Activated gamma-delta T cell treated with Interleukin-2 at 50 U/mL for 16 hours (primary cell): ENCODE measurements at regions not wholly inside any gene's neighbourhood (a gene's known extent, or its start where the extent isn't known, plus 50 kb on each side); places are given as distances from the start of the nearest gene placed in this dataset.

Experiments used
- DNase-seq: peaks from one replicate; pipeline ENCODE4 v3.0.0-alpha.2; 2020

DNA sequence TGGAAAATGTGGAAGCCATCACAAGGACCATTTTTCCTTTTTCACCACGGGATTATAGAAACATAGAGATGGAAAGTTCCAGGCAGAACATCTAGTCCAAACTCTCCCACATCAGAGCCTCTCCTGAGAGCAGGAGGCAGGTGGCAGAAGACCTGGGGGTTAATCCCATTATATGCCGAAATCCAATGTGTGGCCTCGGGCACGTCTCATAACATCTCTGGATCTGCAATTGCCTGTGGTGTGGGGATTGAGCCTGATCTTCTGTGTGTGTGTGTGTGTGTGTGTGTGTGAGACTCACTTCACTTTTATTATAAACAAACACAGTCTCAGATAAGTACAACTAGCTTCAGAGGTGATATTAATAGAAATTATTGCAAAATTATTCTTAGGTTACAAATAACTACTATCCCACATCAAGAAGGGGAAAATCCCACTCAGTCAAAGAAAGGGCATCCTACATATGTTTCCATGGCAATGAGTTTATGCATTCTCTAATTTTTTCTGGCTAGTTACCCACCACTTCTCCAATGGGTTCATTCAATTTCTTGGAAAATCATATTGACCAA, 199.1 kb downstream of the FOXL1 start:
- DNase-seq: no peak

DNA sequence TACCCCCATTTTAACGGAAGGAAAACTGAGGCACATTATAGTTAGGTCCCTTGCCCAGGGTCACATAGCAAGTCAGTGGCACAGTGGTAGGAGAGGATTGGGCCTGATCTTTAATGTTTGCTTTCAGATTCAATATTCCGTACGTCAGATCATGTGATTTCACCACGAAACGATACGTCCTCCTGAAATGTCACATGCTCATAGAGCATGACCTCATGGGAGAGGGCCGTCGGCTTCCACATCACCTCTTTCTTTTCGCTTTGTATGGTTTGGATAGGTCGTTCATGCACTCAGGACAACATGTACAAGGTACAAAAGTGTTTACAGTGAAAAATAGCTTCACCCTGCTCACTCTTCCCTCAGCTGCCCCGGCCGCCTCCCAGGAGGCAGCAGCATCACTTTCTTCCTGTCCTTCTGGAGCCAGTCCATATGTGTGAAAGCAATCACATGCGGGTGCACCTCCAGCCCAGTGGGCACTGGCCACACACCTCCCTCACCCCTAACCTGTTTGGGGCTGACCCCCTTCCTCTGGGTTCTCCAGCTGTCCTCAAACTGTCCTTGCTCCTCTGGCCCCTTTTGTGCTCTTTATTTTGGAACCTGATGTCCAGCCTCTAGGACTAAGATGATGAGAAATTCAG, 199.9 kb downstream of the FOXL1 start:
- DNase-seq: no peak

DNA sequence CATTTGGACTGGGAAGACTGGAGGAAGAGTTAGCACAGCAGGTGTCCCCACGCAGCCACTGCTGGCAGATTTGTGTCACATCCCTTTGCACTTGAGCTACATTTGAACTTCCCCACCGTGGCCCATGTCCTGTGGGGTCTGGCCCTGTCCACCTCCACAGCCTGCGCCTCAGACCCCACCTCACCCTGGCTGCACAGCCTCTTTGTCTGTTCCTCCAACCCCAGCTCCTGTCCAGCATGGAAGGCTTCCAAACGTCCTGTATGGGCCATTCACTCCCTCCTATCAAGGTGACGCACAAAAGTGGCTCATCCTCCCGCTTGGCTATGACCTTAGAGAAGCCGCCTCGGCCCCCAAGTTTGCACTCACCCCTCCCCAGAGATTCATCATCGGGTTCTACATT, 200.6 kb downstream of the FOXL1 start:
- no peak for DNase-seq

DNA sequence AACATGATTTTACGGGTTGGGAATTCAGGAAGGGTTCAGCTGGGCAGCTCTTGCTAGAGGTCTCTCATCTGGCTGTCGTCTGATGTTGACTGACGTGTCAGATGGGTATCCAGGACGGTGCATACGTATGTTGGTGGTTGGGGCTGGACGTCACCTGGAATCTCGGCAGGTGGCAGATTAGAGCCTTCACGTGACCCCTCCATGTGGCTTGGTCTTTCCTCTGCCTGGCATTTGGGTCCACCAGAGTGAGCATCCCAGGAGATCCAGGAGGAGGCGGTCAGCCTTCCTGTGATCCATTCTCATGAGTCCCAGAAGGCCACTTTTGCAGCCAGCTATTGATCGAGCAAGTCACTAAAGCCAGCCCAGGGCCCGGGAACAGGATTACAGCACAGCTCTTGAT, 202.7 kb downstream of the FOXL1 start:
- DNase-seq: no peak

DNA sequence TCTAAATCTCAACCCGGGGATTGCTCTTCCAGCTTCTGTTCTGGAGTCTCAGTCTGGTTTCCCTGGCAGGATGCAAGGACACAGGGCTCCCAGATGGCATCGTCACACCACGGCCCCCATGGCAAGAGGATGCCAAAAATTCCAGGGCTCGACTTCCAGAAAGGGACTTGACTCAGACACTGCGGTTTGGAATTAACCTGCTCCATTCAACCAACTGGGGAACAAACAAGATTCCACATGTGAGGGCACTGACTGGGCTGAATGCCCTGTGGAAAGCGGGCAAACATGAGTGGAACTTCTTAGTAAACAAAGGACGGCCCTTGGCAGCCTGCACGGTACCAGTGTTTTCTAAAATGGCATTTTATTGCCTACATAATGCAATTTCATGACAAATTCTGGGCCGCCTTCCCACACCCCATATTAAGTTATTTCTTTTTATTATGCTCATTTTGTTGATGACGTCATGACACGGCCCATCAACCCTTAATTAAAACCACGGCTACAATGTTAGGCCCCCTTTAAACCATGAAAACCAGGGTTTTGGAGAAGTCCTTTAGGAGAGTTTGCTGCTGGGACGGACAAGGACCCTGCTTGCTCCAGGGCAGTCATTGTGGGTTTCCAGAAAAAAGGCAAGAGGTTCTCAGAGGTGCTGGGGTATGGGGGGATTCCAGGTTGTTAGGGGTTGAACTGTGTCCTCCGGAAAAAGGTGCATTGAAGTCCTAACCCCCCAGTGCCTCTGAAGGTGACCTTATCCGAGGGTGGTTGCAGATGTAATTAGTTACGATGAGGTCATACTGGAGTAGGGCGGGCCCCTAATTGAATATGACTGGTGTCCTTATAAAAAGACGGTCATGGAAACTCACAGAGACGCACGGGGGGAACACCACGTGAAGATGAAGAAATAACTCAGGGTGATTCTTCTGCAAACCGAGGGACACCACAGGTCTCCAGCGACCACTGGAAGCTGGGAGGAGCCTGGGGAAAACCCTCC, 205.6 kb downstream of the FOXL1 start:
- DNase-seq: no peak

DNA sequence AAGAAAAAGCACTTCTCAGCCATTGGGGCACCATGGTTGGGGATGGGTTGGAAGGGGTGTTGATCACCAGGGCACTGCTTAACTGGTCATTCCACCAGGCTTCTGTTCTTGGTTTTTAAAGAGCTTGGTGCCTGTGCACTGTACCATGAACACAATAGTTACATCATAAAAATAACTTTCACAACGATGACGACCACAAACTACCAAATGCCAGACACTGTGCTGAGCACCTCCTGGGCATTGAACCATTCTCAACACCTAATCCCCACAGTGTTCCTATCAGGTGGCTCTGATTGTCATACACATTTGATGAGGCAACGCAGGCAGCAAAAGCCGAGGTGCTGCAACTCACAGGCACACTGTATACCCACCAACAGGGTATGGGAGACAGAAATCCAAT, 208.0 kb downstream of the FOXL1 start:
- no peak for DNase-seq

DNA sequence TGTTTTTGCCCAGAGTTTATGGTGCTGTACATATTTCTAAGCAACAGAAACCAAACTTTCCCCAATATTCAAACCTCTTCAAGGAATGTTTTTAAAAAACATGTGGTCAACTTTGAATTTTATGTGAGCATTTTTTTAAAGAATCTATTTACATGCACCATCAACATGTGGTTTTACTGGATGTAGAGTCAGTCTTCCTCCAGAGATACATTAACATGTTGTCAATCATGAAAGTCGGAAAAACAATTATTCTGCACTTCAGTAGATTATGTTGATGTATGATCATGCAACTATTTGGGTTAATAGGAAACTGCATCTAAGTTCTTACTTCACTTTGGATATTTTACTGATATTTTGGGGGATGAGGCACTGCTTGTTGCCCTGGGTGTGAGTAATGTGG, 208.6 kb downstream of the FOXL1 start:
- no peak for DNase-seq

DNA sequence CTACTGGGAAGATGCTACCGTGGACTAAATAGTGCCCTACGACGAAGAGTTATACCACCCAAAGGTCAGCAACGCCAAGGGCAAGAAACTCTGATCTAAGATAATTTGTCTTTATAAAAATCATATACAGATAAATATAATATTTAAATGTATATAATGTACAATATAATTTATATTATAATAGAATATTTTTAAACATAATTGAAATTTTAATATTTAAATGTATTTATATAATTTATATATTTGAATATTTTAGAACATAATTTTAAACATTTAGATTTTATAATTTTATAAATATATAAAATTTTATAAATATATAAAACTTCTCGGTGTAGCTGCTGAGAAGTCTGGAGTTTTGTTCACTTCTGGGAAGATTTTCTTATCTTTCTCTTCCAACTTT, 209.2 kb downstream of the FOXL1 start:
- no peak for DNase-seq

DNA sequence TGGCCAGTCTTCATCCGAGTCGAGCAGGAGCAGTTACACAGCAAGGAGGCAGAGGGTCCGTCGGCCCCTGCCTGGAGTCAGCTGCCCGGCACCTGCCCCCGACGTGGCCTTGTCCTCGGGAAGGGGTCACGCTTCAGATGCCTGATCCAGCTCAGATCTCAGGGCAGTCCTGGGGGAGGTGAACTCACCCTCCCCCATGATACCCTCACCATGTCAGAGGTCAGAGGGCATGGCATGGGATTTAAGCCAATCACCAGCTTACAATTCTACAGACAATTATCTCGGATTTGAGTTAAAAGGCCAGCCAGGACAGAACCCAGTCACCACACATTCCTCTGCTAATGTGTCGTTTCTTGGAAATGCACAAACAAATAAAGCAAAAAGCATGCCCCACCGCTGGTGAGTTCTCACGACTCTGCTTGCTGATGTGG, 211.3 kb downstream of the FOXL1 start:
- DNase-seq: no peak

DNA sequence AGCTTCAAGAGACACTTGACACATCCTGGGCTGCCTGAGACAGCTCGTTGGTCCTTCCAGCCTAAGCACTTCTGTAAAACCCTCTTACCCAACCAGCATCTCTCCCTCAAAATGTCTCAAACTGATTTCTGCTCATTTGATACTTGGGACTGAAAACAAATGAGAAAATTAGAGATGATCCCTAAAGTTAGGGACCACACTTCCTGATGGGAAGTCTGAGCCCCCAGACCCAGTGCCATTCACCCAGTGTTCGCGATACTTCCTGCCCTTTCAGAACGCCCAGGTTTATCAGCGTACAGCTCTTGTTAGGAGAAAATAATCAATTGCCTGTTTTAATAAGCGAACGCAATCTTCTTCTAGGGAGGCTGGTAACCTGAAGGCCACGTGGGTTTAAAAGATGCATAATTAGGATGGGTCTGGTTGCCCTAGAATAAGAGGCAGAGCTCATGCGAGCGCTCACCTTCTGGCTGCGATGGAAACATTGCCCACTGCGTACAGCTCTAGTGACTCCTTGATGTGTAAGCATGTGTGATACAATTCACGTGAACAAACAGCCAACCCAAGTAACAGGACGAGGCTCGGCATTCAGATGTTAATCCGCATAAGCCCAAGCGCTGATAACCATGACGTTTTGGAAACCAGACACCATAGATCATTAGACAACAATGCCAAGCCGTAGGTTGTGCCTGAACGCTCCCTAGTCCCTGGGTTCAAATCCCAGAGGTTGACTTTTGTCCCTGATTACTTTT, 213.1 kb downstream of the FOXL1 start:
- DNase-seq: no peak

DNA sequence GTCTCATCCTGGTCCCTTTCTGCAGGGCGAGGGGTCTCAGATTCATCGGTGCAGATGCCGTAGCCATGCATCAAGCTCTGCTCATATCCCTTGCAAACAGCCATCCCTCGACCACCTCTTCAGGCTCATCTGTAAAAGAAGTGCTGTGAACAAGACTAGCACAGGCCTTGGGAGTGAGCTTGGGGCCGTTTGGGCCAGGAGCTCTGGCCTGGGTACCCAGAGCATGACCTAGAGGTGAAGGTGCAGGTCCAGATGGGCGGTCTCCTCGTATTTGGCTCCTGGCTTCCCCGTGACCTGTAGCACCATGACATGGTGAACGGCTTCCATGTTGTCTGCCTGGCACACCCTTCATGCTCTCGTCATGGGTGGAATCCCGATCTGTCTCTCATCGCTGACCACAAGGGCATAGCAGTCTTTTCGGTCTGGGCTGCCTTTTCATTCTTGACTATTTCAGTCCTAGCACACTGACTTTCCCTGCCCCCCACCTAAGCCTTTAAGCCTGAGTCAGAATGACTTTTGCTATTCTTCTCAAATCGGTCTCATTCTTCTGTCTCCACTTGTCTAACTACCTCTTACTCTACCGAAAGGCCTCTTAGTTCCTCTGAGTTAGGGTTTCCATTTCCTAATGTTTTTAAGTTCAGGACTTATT, 216.0 kb downstream of the FOXL1 start:
- DNase-seq: no peak

DNA sequence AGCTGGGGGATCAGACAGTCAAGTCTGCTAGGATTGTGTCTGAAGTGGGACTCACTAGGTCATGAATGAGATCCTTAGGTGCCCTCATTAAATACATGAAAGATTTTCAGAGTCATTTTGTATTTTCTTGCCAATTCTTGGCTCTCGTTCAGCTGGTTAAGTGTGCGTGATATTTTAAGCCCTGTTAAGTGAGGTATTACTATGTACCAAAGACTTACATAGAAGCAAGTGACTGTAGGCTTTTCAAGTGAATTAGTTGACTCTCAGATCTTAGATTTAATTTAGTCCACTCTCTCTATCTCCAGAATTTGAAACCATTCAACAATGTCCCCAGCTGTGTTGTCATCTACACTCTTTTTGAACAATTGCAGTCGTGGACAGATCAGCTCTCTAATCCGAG, 219.4 kb downstream of the FOXL1 start:
- no peak for DNase-seq

DNA sequence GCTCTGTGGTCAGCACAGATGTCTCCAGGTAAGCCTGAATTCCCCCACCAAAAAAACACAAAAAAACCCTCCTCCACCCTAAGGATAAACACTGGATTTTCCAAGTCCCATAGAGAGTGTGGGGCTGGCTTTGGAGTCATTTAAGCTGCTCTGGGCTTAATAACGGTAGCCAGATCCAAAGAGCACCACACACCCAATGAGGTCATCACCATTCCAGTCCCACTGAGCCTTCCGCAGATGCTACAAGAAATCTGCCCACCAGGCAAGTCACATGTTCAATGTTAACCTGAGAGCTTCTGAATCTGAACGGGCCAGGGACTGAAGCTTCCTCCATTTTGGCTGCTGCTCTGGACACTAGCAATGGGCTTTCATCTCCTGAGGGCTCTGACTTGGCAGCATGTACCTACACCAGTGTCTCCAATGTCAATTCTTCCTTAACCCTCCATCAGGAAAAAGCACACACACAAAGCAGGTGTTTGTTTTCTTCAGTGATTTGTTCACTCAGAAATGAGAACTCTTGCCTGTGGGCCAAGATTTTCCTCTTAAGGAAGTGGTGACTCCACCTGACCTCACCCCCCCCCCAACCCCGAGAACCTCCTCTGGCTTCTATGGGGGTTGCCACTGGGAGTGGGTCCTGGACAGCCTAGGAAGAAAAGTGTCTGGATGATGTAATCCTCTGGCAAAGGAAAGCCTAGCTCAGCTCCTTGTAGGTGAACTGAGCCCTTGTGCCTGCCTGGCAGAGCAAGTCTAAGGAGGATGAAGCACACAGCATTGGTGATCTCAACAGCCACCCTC, 220.1 kb downstream of the FOXL1 start:
- DNase-seq: no peak

DNA sequence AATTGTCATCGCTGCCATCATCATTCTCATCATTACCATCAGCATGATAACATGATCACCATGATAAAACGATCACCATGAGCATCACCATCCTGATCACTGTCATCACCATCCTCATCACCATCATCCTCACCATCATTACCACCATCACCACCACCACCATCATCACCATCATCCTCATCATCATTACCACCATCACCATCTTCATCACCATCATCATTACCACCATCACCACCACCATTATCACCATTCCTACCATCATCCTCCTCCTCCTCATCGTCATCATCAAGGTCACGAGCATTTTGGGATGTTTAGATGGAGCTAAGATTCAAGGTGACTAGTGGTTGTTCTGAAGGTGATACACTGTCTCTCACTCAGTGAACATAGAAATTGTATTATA, 221.0 kb downstream of the FOXL1 start:
- DNase-seq: no peak

DNA sequence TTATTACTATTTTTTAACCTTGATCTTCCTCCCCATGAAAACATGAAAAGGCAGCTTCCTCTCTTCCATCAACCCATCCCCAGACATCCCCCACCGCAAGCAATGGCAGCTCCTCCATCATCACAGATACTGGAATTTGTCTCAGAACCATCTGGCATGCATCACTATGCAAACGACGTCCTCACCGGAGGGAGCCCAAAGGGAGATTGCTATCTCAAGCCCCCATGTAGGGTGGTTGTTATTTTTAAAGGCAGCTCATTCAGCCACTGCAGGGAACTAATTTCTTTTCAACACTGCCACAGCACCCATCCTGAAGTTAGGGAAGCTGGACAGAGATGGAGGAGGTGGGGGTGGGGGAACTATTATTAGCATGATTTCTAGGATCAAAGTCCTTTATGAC, 222.5 kb downstream of the FOXL1 start:
- DNase-seq: no peak

DNA sequence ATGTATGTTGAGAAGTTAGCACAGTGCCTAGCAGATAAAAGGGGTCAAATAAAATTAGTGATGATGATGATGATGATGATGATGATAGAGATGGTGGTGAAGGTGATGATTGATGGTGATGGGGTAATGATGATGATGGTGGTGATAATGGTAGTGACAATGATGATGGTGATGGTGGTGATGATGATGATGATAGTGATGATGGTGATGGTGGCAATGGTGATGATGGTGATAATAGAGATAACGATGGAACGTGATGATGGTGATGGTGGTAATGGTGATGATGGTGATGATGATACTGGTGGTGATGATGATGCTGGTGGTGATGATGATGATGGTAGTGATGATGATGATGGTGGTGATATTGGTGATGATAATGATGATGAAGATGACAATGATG, 223.7 kb downstream of the FOXL1 start:
- DNase-seq: no peak

DNA sequence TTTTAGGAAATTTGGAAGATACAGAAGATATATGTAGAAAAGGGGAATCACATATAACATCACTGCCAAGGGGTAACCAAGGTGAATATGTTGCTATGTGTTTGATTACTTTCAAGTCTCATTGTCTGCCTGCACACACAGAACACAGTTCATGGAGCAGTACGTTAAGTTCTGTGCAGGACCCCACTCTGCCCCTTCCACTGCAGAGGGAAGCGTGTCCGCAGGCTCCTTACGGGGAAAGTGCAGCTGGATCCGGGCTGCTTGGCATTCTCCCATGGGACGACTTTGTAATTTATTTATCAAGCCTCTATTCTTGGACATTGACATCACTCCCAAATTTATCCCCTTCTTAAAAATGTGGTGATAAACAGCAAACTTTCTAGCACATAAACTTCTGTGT, 226.8 kb downstream of the FOXL1 start:
- DNase-seq: no peak

DNA sequence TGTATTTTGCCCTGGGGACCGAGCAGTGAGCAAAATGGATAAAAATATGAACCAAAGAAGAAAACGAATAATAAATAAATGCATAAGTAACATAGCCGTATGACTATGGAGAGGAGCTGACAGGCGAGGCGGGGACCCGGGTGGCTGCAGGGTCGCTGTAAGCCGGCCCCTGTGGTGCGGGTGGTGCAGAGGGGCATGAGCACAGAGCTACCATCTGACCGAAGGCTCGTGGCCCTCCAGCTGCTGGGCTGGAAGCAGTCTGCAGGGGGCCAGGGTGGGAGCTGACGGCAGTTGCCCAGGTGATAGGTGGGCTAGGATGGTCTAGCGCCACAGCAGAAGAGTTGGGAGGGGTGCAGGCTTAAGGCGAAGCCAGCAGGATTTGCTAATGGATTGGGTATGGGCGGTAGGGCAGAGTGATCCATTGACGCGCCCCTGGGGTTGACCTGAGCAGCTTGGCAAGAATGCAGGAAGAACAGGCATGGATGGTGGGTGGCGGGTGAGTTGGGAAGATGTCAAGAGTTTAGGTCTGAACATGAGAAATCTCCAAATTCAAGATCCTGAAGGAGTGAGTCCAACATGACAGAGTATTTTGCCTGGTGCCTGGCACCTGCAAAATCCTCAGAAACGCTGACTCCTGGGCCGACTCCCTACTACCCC, 228.0 kb downstream of the FOXL1 start:
- no peak for DNase-seq

DNA sequence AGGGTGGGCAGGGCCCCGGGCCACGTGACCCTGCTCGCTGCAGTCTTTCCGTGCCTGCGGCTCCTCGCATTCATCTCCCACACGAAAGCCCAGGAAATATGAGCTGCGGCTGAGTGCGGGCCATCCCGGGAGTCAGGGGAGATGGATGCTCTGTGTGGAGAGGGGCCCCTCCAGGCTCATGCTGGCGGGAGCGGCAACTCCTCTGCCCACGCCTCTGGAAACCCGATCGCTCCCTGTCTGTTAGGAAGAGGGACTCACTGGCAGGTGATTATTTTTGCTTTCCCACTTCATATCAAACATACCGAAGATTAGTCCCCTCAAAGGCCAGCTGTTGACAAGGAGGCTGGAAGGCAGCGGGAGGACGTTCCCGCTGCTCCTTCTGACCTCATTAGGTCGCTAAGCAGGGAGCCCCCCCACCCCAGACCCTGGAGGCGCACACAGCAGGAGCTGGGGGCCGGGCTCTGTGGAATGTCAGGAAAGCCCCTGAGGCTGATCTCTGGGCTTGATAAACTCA, 228.5 kb downstream of the FOXL1 start:
- no peak for DNase-seq

DNA sequence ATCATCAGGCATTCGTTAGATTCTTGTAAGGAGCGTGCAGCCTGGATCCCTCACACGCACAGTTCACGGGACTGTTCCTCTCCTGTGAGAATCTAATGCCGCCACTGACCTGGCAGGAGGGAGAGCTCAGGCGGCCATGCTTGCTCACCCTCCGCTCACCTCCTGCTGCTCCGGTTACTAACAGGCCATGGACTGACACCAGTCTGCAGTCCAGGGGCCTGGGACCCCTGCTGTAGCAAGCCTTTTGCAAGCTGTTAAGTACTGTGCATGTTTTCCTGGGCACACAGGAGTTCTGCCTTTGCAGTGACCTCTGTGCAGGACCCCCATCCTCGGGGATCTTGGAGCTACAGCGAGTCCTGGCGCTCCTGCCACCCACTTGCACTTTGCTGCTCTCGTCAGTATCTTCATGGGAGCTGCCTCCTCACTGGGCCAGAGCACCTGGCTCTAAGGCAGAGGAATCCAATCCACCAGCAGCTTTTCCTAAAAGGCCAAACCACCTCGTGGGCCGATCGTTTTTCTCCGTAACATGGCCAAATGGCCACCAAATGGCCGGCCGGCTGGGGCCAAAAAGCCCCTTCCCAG, 230.6 kb downstream of the FOXL1 start:
- DNase-seq: no peak

DNA sequence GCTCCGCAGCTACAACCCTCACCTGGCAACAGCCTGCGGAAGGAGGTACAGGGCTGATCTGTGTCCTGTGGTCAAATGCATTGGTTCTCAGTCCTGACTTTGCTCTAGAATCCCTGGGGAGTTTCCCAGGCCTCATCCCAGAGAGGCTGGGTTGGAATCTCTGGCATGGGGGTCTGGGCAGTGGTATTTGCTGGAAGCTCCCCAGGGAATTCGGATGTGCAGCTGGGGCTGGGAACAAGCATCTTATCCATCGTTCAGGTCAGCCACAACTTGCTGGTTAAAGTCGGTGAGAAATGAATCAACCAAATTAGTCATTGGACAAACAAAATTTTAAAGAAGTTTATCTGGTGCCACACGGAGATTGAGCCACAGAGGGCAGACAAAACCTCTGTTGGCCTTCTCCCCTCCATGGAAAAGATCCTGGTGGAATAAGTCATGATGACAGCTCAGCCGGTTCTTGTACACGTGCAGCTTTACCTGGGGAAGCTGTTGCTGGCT, 231.2 kb downstream of the FOXL1 start:
- no peak for DNase-seq
